ENCODE measurements at regions not wholly inside any gene's neighbourhood (a gene's known extent, or its start where the extent isn't known, plus 50 kb on each side); places are given as distances from the start of the nearest gene placed in this dataset.

GRCh38 chr11:34825315-34825669 lies 90.9 kb downstream of the APIP start:
- H4K20me1 ChIP-seq (ENCODE audit: insufficient read depth): no peaks in the 10 kb centered on the region
- TF ChIP-seq JUND (IDR thresholded peaks at IDR 0.05) (no peak; the same call in 1 of the 2 replicates), EZH2phosphoT487 (IDR thresholded peaks at IDR 0.05; ENCODE audit: borderline replicate concordance) (no peak), FOSL1 (IDR thresholded peaks at IDR 0.05; ENCODE audit: low read depth) (0 out of 2 replicates have a peak, but pooled peaks have one; percentile 38), CBX3 (IDR thresholded peaks at IDR 0.05; ENCODE audit: low read depth) (0 out of 2 replicates have a peak, but pooled peaks have one; percentile 5), POLR2AphosphoS5 (IDR thresholded peaks at IDR 0.05; ENCODE audit: low read depth, low read length) (no peak), CTCF (IDR thresholded peaks at IDR 0.05 in 2 of 3, conservative IDR thresholded peaks at IDR 0.05 in 1 of 3; ENCODE audit: borderline replicate concordance in 1 of 3, insufficient read depth in 1 of 3, low read depth in 2 of 3, low read length in 2 of 3) (no peak), RAD21 (IDR thresholded peaks at IDR 0.05; ENCODE audit: low read depth) (no peak), YY1 (IDR thresholded peaks at IDR 0.05; ENCODE audit: extremely low read depth, insufficient replicate concordance, low read depth, low read length) (no peak), ZBTB33 (IDR thresholded peaks at IDR 0.05; ENCODE audit: extremely low read depth, insufficient replicate concordance, low read length) (no peak), ATF3 (IDR thresholded peaks at IDR 0.05) (no peak)
- no peaks in the 10 kb centered on the region for H3K27me3 ChIP-seq (ENCODE audit: insufficient read depth, low read length)
- ChIA-PET CTCF (no interaction called here), RAD21 (ENCODE audit: low non-redundant PET in 1 of 2, low total read pairs in 2 of 2, uncharacterized antibody in 2 of 2, unreplicated experiment in 2 of 2) (no interaction called here), POLR2A (no interaction called here)
- BruUV-seq (replicated peaks): TSS peak; percentile 60
- peaks cover 10 to 50% of the 10 kb centered on the region in 2 experiments; a peak in 3 of 4 replicates for H3K4me1 ChIP-seq (ENCODE audit: control insufficient read depth in 1 of 2, insufficient read depth in 2 of 2, low read length in 2 of 2)
- no peaks in the 10 kb centered on the region for H3K9me3 ChIP-seq (ENCODE audit: control insufficient read depth in 1 of 2, insufficient read depth in 1 of 2, low read depth in 1 of 2, low read length in 2 of 2)
- intact Hi-C loops (cut with micrococcal nuclease): no loop called here
- DNase-seq (ENCODE audit: low read depth, low spot score) (peak; percentile 23), ATAC-seq (peak; percentile 46)
- H3K36me3 ChIP-seq (ENCODE audit: control insufficient read depth in 1 of 2, insufficient read depth in 2 of 2, low read length in 2 of 2): no peaks in the 10 kb centered on the region
- peak overlapping the region; percentile 34 for H3K27ac ChIP-seq (ENCODE audit: low read depth, low read length)
- H2AFZ ChIP-seq (ENCODE audit: low read depth, low read length, poor library complexity, severe bottlenecking): peak overlapping the region; percentile 12
- H3K4me2 ChIP-seq (ENCODE audit: low read length): peak overlapping the region; percentile 51
- no peak overlapping the region for H3K4me3 ChIP-seq (replicated peaks in 1 of 2; ENCODE audit: low read depth in 1 of 2, low read length in 2 of 2)
- H3K9me2 ChIP-seq (ENCODE audit: insufficient read depth): no peaks in the 10 kb centered on the region
- H3K79me2 ChIP-seq (ENCODE audit: insufficient read depth, low read length): no peaks in the 10 kb centered on the region
- peak overlapping the region; percentile 24; the same call in 1 of the 2 replicates for H3K9ac ChIP-seq (ENCODE audit: low read length)
